Right lobe of liver (tissue), 4 donors: ENCODE measurements at regions not wholly inside any gene's neighbourhood (a gene's known extent, or its start where the extent isn't known, plus 50 kb on each side); places are given as distances from the start of the nearest gene placed in this dataset.

ENCODE experiments used
- CTCF ChIP-seq, 4 donors: fragments of 200-600 bp in 3 of 4; fragments of 450-650 bp in 1 of 4; IDR thresholded peaks; one replicate each; pipeline versions ENCODE4 v1.5.1 to v1.8.0; 2016 to 2022; ENCODE audit warnings: antibody characterized with exemption in 4 of 4, mild to moderate bottlenecking in 2 of 4
- POLR2A ChIP-seq: fragments of 450-650 bp; IDR thresholded peaks from one replicate; pipeline ENCODE4 v1.6.1; 2017; ENCODE audit warnings: antibody characterized with exemption, mild to moderate bottlenecking
- donor health status: DM: no; HTN: no; CAD: no.
- donor health status: DM: no; HTN: no; CAD: no.
- donor health status: DM: no; HTN: yes; CAD: no.

GRCh38 chr19:31110336-31110735 is 238.9 kb downstream of the TSHZ3 start:
- no peak for TF ChIP-seq POLR2A
- no peak for TF ChIP-seq CTCF (IDR thresholded peaks at IDR 0.05)
